Panc1 (cell line): ENCODE measurements at regions not wholly inside any gene's neighbourhood (a gene's known extent, or its start where the extent isn't known, plus 50 kb on each side); places are given as distances from the start of the nearest gene placed in this dataset.

Experiments
- ATAC-seq: fragments of 200-7000 bp; cut with Tn5 transposase; 2 replicates; pipeline ENCODE4 v1.9.1; 2020; ENCODE audit warnings: mild to moderate bottlenecking, moderate library complexity
- BruUV-seq: library from RNA; stranded (reverse); fragments of 400-500 nt; replicated peaks from 2 replicates; lab custom pipeline; 2021; lab: Mats Ljungman, UMichigan
- CTCF ChIA-PET: fragments of 300-600 bp; sonication (Branson Sonifier 250); formaldehyde crosslinking; loops from one replicate; lab custom pipeline; 2022; ENCODE audit warnings: antibody characterized with exemption; lab: Charles Lee
- POLR2A ChIA-PET: fragments of 300-600 bp; sonication (Branson Sonifier 250); formaldehyde crosslinking; loops from one replicate; lab custom pipeline; 2022; ENCODE audit warnings: antibody characterized with exemption; lab: Charles Lee
- DNase-seq: peaks from one replicate; pipeline ENCODE4 v3.0.0-alpha.2; 2010; ENCODE audit warnings: low read depth, low spot score
- H3K27ac ChIP-seq: 2 replicates; pipeline ENCODE4 v1.5.1; 2011; ENCODE audit warnings: mild to moderate bottlenecking, low read length, inconsistent platforms
- H3K27me3 ChIP-seq: fragments of 200-500 bp; sonication (Bioruptor generic); 2 replicates; pipeline ENCODE4 v1.6.0; 2014; ENCODE audit warnings: low read length, inconsistent platforms; ENCODE audit not compliant: control insufficient read depth, insufficient read depth
- H3K36me3 ChIP-seq: fragments of 200-500 bp; sonication (Bioruptor generic); 2 replicates; pipeline ENCODE4 v1.5.1; 2014; ENCODE audit warnings: inconsistent platforms, mild to moderate bottlenecking, low read length, moderate library complexity; ENCODE audit not compliant: control insufficient read depth, insufficient read depth
- H3K4me1 ChIP-seq: 2 replicates; pipeline ENCODE4 v1.5.1; 2011; ENCODE audit warnings: inconsistent platforms, mild to moderate bottlenecking, low read length, moderate library complexity; ENCODE audit not compliant: control insufficient read depth, insufficient read depth
- H3K4me3 ChIP-seq, 2 experiments: 2 replicates each; pipeline ENCODE4 v1.5.1; 2011 to 2012; ENCODE audit warnings: low read depth in 2 of 2, low read length in 2 of 2, mild to moderate bottlenecking in 2 of 2, inconsistent platforms in 1 of 2, moderate library complexity in 1 of 2
- H3K9me3 ChIP-seq: fragments of 200-500 bp; sonication (Bioruptor generic); 2 replicates; pipeline ENCODE4 v1.5.1; 2014; ENCODE audit warnings: low read depth, mild to moderate bottlenecking, inconsistent platforms, low read length, moderate library complexity; ENCODE audit not compliant: control insufficient read depth, insufficient read depth
- CTCF ChIP-seq: fragments of 450-650 bp; IDR thresholded peaks from 2 replicates; pipeline ENCODE4 v1.5.1; 2017; ENCODE audit warnings: mild to moderate bottlenecking
- POLR2AphosphoS5 ChIP-seq: IDR thresholded peaks from 2 replicates; pipeline ENCODE4 v1.6.1; 2012; ENCODE audit warnings: mild to moderate bottlenecking, low read depth, low read length, moderate library complexity
- SIN3A ChIP-seq: IDR thresholded peaks from 2 replicates; pipeline ENCODE4 v1.6.1; 2012; ENCODE audit warnings: low read depth, mild to moderate bottlenecking, low read length, moderate library complexity, borderline replicate concordance; ENCODE audit not compliant: insufficient read depth
- TCF7L2 ChIP-seq: IDR thresholded peaks from 2 replicates; pipeline ENCODE4 v1.6.1; 2011; ENCODE audit warnings: mild to moderate bottlenecking, low read depth, low read length, inconsistent platforms
- in situ Hi-C: cut with HindIII; loops from 2 replicates; pipeline ENCODE4 v1.10.0; 2016; ENCODE audit warnings: low sequenced_read_pairs, low pct_unique_long_range_greater_than_20kb
- intact Hi-C: fragments of 100-400 bp; cut with micrococcal nuclease; formaldehyde crosslinking; loops from one replicate; pipeline ENCODE4 v1.10.0; 2022; ENCODE audit not compliant: unreplicated experiment
- TF ChIP-seq, protein P1 (sequence below), 2 experiments: IDR thresholded peaks; 2 replicates each; pipeline ENCODE4 v1.6.1; 2011 to 2012; ENCODE audit warnings: low read depth in 2 of 2, control low read depth in 1 of 2, low read length in 1 of 2, mild to moderate bottlenecking in 1 of 2, moderate library complexity in 1 of 2; ENCODE audit not compliant: insufficient read depth in 1 of 2

DNA sequence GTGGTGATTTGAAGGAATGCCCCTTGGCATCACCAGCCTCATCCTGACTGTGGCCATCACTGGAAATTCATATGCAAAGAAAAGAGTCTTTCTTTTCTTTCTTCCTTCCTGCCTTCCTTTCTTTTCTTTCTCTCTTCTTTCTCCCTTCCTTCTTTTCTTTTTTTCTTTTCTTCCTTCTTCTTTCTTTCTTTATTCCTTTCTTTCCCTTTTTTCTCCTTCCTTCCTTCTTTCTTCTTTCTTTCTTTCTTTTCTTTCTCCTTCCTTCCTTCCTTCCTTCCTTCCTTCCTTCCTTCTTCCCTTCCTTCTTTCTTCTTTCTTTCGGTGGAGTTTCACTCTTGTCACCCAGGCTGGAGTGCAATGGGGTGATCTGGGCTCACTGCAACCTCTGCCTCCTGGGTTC, 58.0 kb upstream of the TMEM132D start:
- no peaks in the 10 kb centered on the region for H3K27me3 ChIP-seq
- intact Hi-C loops: no loop called here
- no peak for ATAC-seq
- no peak overlapping the region for H3K27ac ChIP-seq
- H3K36me3 ChIP-seq: no peaks in the 10 kb centered on the region
- no peaks in the 10 kb centered on the region for H3K4me1 ChIP-seq
- no TSS peak for BruUV-seq
- H3K4me3 ChIP-seq: no peak overlapping the region
- no peaks in the 10 kb centered on the region for H3K9me3 ChIP-seq
- TF ChIP-seq, protein P1, sequence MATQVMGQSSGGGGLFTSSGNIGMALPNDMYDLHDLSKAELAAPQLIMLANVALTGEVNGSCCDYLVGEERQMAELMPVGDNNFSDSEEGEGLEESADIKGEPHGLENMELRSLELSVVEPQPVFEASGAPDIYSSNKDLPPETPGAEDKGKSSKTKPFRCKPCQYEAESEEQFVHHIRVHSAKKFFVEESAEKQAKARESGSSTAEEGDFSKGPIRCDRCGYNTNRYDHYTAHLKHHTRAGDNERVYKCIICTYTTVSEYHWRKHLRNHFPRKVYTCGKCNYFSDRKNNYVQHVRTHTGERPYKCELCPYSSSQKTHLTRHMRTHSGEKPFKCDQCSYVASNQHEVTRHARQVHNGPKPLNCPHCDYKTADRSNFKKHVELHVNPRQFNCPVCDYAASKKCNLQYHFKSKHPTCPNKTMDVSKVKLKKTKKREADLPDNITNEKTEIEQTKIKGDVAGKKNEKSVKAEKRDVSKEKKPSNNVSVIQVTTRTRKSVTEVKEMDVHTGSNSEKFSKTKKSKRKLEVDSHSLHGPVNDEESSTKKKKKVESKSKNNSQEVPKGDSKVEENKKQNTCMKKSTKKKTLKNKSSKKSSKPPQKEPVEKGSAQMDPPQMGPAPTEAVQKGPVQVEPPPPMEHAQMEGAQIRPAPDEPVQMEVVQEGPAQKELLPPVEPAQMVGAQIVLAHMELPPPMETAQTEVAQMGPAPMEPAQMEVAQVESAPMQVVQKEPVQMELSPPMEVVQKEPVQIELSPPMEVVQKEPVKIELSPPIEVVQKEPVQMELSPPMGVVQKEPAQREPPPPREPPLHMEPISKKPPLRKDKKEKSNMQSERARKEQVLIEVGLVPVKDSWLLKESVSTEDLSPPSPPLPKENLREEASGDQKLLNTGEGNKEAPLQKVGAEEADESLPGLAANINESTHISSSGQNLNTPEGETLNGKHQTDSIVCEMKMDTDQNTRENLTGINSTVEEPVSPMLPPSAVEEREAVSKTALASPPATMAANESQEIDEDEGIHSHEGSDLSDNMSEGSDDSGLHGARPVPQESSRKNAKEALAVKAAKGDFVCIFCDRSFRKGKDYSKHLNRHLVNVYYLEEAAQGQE (IDR thresholded peaks at IDR 0.05; ENCODE audit: insufficient read depth in 1 of 2, low read depth in 2 of 2, low read length in 1 of 2): no peak
- TF ChIP-seq CTCF (no peak), TCF7L2 (no peak), POLR2AphosphoS5 (no peak)
- in situ Hi-C loops: no loop called here
- POLR2A ChIA-PET: no interaction called here
- DNase-seq: no peak
- CTCF ChIA-PET: no interaction called here

DNA sequence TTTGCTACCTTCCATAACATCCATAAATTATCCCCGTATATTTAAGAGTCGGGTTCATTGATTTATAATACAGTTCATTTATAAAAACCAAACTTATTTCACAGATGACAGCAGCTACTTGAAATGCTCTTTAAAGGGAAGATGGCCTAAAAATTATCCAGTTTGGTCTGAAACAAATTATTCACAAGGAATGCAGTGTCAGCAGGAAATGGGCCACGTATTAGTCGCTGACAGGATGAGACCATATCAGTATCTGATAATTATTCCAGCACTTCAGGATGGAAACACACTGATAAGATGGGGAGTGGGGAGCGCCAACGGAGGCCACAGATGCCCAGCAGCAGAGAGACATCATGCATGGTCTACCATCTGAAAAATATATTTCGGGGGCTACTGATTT, 60.5 kb upstream of the TMEM132D start:
- ATAC-seq (no peak), DNase-seq (no peak)
- Histone ChIP-seq H3K36me3 (no peaks in the 10 kb centered on the region), H3K4me3 (no peak overlapping the region), H3K27me3 (no peaks in the 10 kb centered on the region), H3K4me1 (no peaks in the 10 kb centered on the region), H3K9me3 (no peaks in the 10 kb centered on the region), H3K27ac (no peak overlapping the region)
- in situ Hi-C loops (no loop called here), intact Hi-C loops (no loop called here)
- ChIA-PET CTCF (no interaction called here), POLR2A (no interaction called here)
- TF ChIP-seq CTCF (no peak), POLR2AphosphoS5 (no peak), TCF7L2 (no peak), SIN3A (no peak)
- TF ChIP-seq, protein P1 (IDR thresholded peaks at IDR 0.05; ENCODE audit: insufficient read depth in 1 of 2, low read depth in 2 of 2, low read length in 1 of 2): no peak
- no TSS peak for BruUV-seq
